OCI-LY7 (cell line): ENCODE measurements at regions not wholly inside any gene's neighbourhood (a gene's known extent, or its start where the extent isn't known, plus 50 kb on each side); places are given as distances from the start of the nearest gene placed in this dataset.
A peak's percentile ranks its signal among the peaks of the same experiment; 100 is the strongest.

Experiments used
- BruUV-seq: library from RNA; stranded (reverse); fragments of 400-500 nt; replicated peaks from 2 replicates; lab custom pipeline; 2021; lab: Mats Ljungman, UMichigan
- CTCF ChIA-PET: fragments of 300-600 bp; sonication (Branson Sonifier 250); formaldehyde crosslinking; loops from one replicate; lab custom pipeline; 2022; ENCODE audit warnings: antibody characterized with exemption; ENCODE audit not compliant: unreplicated experiment; lab: Charles Lee
- POLR2A ChIA-PET: fragments of 300-600 bp; sonication (Branson Sonifier 250); formaldehyde crosslinking; loops from one replicate; lab custom pipeline; 2022; ENCODE audit warnings: antibody characterized with exemption; lab: Charles Lee
- DNase-seq: peaks from one replicate; pipeline ENCODE4 v3.0.0-alpha.2; 2015; ENCODE audit warnings: low spot score
- H2AFZ ChIP-seq: fragments of 200-600 bp; sonication (generic), shearing (Covaris generic); 2 replicates; pipeline ENCODE4 v1.6.1; 2014; ENCODE audit warnings: mild to moderate bottlenecking, antibody characterized with exemption, low read length, moderate library complexity
- H3K27ac ChIP-seq: fragments of 200-600 bp; sonication (generic); 2 replicates; pipeline ENCODE4 v1.5.1; 2014; ENCODE audit warnings: mixed run types, low read depth, mild to moderate bottlenecking, moderate library complexity, low read length, inconsistent platforms; ENCODE audit not compliant: poor library complexity, severe bottlenecking
- H3K36me3 ChIP-seq: fragments of 200-600 bp; sonication (generic); 2 replicates; pipeline ENCODE4 v1.6.1; 2014; ENCODE audit warnings: mild to moderate bottlenecking, antibody characterized with exemption, low read length, moderate library complexity, mixed read lengths; ENCODE audit not compliant: insufficient read depth
- H3K4me1 ChIP-seq: fragments of 200-600 bp; sonication (generic); 2 replicates; pipeline ENCODE4 v1.5.1; 2014; ENCODE audit warnings: mild to moderate bottlenecking, low read length; ENCODE audit not compliant: insufficient read depth, poor library complexity, severe bottlenecking
- H3K4me2 ChIP-seq: fragments of 200-600 bp; sonication (generic); 2 replicates; pipeline ENCODE4 v1.6.1; 2014; ENCODE audit warnings: mild to moderate bottlenecking, low read length
- H3K4me3 ChIP-seq: fragments of 200-600 bp; sonication (generic); 2 replicates; pipeline ENCODE4 v1.5.1; 2014; ENCODE audit warnings: mild to moderate bottlenecking, low read depth, low read length; ENCODE audit not compliant: poor library complexity, severe bottlenecking
- H3K79me2 ChIP-seq: fragments of 200-600 bp; sonication (generic); 2 replicates; pipeline ENCODE4 v1.6.1; 2016; ENCODE audit warnings: low read depth, mild to moderate bottlenecking, low read length, moderate library complexity, mixed read lengths; ENCODE audit not compliant: insufficient read depth
- H3K9me2 ChIP-seq: fragments of 200-600 bp; sonication (generic); 2 replicates; pipeline ENCODE4 v1.6.1; 2016; ENCODE audit warnings: mild to moderate bottlenecking, low read length, mixed read lengths; ENCODE audit not compliant: insufficient read depth
- H3K9me3 ChIP-seq: fragments of 200-600 bp; sonication (generic); 2 replicates; pipeline ENCODE4 v1.6.1; 2014; ENCODE audit warnings: mild to moderate bottlenecking, mixed run types, low read length, mixed read lengths
- H4K20me1 ChIP-seq: fragments of 200-600 bp; sonication (generic); 2 replicates; pipeline ENCODE4 v1.6.1; 2014; ENCODE audit warnings: mild to moderate bottlenecking, antibody characterized with exemption, low read length, moderate library complexity, mixed read lengths; ENCODE audit not compliant: insufficient read depth
- EZH2phosphoT487 ChIP-seq: fragments of 200-600 bp; sonication (generic); IDR thresholded peaks from 2 replicates; pipeline ENCODE4 v1.6.1; 2018; ENCODE audit warnings: low read depth, borderline replicate concordance, mild to moderate bottlenecking, mixed run types, antibody characterized with exemption, low read length, moderate library complexity, mixed read lengths
- intact Hi-C: fragments of 100-400 bp; cut with micrococcal nuclease; formaldehyde crosslinking; loops from one replicate; pipeline ENCODE4 v1.10.0; 2022; ENCODE audit not compliant: unreplicated experiment
- TF ChIP-seq, protein P1 (sequence below): fragments of 200-600 bp; sonication (generic); conservative IDR thresholded peaks from 2 replicates; pipeline ENCODE4 v1.5.1; 2014; ENCODE audit warnings: mild to moderate bottlenecking, antibody characterized with exemption, low read length, moderate library complexity, mixed read lengths

DNA sequence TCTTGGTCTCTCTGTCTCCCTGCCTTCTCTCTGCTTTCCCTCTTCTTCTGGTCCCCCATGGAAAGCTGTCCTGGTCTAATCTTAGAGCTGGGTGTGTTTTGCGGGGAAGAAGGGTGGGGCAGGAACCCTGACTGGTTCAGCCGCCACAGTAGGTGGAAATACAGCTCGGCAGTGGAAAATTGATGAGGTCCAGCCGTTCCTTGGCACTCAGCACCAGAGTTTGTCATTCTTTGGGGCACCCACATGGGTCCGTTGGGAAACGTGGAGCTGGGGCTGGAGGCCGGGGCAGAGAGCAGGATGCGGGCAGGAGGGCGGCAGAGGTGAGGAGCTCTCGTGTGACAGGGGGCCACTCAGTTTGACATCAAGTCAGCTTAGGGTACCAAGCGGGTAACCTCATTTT, 364.2 kb upstream of the AMELY start:
- no peak for DNase-seq
- peak overlapping the region; percentile 25 for H3K27ac ChIP-seq
- no peaks in the 10 kb centered on the region for H4K20me1 ChIP-seq
- H3K79me2 ChIP-seq: peaks cover 67% of the 10 kb centered on the region
- H3K4me2 ChIP-seq: peak overlapping the region; percentile 85
- intact Hi-C loops: loop anchor here (5.0 to 10.0 kb wide), 2 partner anchors 298 to 459 kb away; no protein-coding TSS in a partner anchor
- CTCF ChIA-PET: no interaction called here
- no peak for TF ChIP-seq EZH2phosphoT487
- TF ChIP-seq, protein P1, sequence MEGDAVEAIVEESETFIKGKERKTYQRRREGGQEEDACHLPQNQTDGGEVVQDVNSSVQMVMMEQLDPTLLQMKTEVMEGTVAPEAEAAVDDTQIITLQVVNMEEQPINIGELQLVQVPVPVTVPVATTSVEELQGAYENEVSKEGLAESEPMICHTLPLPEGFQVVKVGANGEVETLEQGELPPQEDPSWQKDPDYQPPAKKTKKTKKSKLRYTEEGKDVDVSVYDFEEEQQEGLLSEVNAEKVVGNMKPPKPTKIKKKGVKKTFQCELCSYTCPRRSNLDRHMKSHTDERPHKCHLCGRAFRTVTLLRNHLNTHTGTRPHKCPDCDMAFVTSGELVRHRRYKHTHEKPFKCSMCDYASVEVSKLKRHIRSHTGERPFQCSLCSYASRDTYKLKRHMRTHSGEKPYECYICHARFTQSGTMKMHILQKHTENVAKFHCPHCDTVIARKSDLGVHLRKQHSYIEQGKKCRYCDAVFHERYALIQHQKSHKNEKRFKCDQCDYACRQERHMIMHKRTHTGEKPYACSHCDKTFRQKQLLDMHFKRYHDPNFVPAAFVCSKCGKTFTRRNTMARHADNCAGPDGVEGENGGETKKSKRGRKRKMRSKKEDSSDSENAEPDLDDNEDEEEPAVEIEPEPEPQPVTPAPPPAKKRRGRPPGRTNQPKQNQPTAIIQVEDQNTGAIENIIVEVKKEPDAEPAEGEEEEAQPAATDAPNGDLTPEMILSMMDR: no peak
- H3K9me2 ChIP-seq: no peaks in the 10 kb centered on the region
- no peaks in the 10 kb centered on the region; the same call in 1 of the 2 replicates for H3K36me3 ChIP-seq
- peaks cover 44% of the 10 kb centered on the region for H3K4me1 ChIP-seq
- no peaks in the 10 kb centered on the region for H3K9me3 ChIP-seq
- no peak overlapping the region for H2AFZ ChIP-seq
- POLR2A ChIA-PET: interaction anchor here (0.6 to 1.0 kb wide), 2 partner anchors 247 to 390 kb away, joined by 3 read pairs; no protein-coding TSS in a partner anchor
- no TSS peak for BruUV-seq
- H3K4me3 ChIP-seq: peak overlapping the region; percentile 93

DNA sequence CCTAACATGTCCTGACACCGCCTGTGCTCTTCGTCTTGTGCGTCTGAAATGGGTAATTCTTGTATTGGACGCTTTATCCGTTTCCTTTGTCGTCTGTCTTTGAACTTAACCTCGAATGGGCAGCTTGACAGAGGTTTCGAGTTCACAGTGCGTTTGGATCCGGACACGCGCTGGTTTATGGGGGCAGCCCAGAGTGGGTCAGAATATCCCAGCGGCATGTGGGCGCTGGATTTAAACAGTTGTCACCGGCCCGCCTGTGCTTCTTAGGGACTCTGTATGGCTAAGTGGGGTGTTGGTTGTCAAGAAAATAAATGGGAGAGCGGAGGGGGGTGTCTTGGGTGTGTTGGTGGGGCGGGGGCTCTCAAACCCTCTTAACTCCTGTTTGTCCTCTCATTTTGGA, 363.5 kb upstream of the AMELY start:
- Histone ChIP-seq H4K20me1 (no peaks in the 10 kb centered on the region), H2AFZ (no peak overlapping the region), H3K4me2 (peak overlapping the region; percentile 85), H3K27ac (peak overlapping the region; percentile 62), H3K9me2 (no peaks in the 10 kb centered on the region), H3K4me3 (peak overlapping the region; percentile 93), H3K79me2 (peaks cover 61% of the 10 kb centered on the region), H3K4me1 (peaks cover 42% of the 10 kb centered on the region), H3K36me3 (no peaks in the 10 kb centered on the region; the same call in 1 of the 2 replicates), H3K9me3 (no peaks in the 10 kb centered on the region)
- no TSS peak for BruUV-seq
- peak; percentile 11 for DNase-seq
- no peak for TF ChIP-seq EZH2phosphoT487
- TF ChIP-seq, protein P1: no peak
- ChIA-PET CTCF (no interaction called here), POLR2A (no interaction called here)
- intact Hi-C loops: loop anchor here (5.0 to 10.0 kb wide), 2 partner anchors 298 to 460 kb away; no protein-coding TSS in a partner anchor

DNA sequence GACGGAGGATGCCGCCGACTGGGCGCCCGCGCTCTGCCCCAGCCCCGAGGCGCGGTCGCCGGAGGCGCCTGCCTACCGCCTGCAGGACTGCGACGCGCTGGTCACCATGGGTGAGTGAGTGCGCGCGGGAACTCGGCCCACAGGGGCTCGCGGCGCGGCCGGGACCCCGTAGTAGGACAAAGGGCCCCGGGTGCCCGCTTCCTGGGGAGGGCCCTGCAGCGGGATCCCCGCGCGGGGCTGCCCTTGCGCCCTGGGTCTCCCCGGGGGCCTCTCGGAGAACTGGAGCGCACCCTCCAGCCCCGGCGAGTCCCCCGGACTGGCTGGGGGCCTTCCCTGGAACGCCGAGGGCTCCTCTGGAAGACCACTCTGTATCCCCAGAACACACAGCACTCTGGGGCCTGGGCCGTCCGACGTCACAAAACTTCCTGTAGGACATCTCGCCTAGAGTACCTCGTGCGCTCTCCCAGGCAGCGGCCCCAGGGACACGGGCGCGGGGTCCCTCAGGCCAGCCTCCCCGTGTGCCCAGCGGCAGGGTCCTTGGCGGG, 362.9 kb upstream of the AMELY start:
- BruUV-seq: no TSS peak
- Histone ChIP-seq H2AFZ (no peak overlapping the region), H3K4me2 (peak overlapping the region; percentile 85), H3K9me2 (no peaks in the 10 kb centered on the region), H3K9me3 (no peaks in the 10 kb centered on the region), H3K36me3 (no peaks in the 10 kb centered on the region; the same call in 1 of the 2 replicates), H3K79me2 (peaks cover 55% of the 10 kb centered on the region), H3K27ac (peak overlapping the region; percentile 62), H4K20me1 (no peaks in the 10 kb centered on the region), H3K4me3 (peak overlapping the region; percentile 93), H3K4me1 (peaks cover 36% of the 10 kb centered on the region)
- intact Hi-C loops: loop anchor here (5.0 to 10.0 kb wide), 2 partner anchors 72 to 460 kb away; no protein-coding TSS in a partner anchor
- TF ChIP-seq, protein P1: no peak
- no peak for TF ChIP-seq EZH2phosphoT487
- peak; percentile 38 for DNase-seq
- POLR2A ChIA-PET: no interaction called here
- CTCF ChIA-PET: no interaction called here
